Mesothelial cell of epicardium (in vitro differentiated cells): ENCODE measurements at regions not wholly inside any gene's neighbourhood (a gene's known extent, or its start where the extent isn't known, plus 50 kb on each side); places are given as distances from the start of the nearest gene placed in this dataset.

Experiments used
- DNase-seq, 2 experiments: peaks; one replicate each; pipeline ENCODE4 v3.0.0; 2021; ENCODE audit warnings: low spot score in 2 of 2; ENCODE audit not compliant: unreplicated experiment in 2 of 2
- H3K27ac Mint-ChIP-seq: 2 replicates; pipeline ENCODE4 v1.8.0; 2021; ENCODE audit warnings: mixed read lengths
- H3K27me3 Mint-ChIP-seq: 2 replicates; pipeline ENCODE4 v1.8.0; 2021; ENCODE audit warnings: low read depth, mixed read lengths
- H3K36me3 Mint-ChIP-seq: 2 replicates; pipeline ENCODE4 v1.8.0; 2021; ENCODE audit warnings: mixed read lengths
- H3K4me1 Mint-ChIP-seq: 2 replicates; pipeline ENCODE4 v1.8.0; 2021; ENCODE audit warnings: mixed read lengths
- H3K4me3 Mint-ChIP-seq: 2 replicates; pipeline ENCODE4 v1.8.0; 2021; ENCODE audit warnings: mild to moderate bottlenecking, moderate library complexity, mixed read lengths
- H3K9me3 Mint-ChIP-seq: 2 replicates; pipeline ENCODE4 v1.8.0; 2021; ENCODE audit warnings: mixed read lengths
- TF ChIP-seq, protein P1 (sequence below): fragments of 200-600 bp; sonication (generic); IDR thresholded peaks from one replicate; pipeline ENCODE4 v1.5.0; 2021; ENCODE audit warnings: antibody characterized with exemption; ENCODE audit not compliant: unreplicated experiment

- Mint-ChIP-seq H3K27ac (no peak overlapping the region), H3K36me3 (no peaks in the 10 kb centered on the region), H3K9me3 (peaks cover 16% of the 10 kb centered on the region), H3K27me3 (no peaks in the 10 kb centered on the region), H3K4me1 (peaks cover 24% of the 10 kb centered on the region), H3K4me3 (no peak overlapping the region)
- TF ChIP-seq, protein P1, sequence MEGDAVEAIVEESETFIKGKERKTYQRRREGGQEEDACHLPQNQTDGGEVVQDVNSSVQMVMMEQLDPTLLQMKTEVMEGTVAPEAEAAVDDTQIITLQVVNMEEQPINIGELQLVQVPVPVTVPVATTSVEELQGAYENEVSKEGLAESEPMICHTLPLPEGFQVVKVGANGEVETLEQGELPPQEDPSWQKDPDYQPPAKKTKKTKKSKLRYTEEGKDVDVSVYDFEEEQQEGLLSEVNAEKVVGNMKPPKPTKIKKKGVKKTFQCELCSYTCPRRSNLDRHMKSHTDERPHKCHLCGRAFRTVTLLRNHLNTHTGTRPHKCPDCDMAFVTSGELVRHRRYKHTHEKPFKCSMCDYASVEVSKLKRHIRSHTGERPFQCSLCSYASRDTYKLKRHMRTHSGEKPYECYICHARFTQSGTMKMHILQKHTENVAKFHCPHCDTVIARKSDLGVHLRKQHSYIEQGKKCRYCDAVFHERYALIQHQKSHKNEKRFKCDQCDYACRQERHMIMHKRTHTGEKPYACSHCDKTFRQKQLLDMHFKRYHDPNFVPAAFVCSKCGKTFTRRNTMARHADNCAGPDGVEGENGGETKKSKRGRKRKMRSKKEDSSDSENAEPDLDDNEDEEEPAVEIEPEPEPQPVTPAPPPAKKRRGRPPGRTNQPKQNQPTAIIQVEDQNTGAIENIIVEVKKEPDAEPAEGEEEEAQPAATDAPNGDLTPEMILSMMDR = no peak
- DNase-seq = no peak
Observed at GRCh38 chr4:108556588-108557200, 63.7 kb upstream of the RPL34 start.

DNA sequence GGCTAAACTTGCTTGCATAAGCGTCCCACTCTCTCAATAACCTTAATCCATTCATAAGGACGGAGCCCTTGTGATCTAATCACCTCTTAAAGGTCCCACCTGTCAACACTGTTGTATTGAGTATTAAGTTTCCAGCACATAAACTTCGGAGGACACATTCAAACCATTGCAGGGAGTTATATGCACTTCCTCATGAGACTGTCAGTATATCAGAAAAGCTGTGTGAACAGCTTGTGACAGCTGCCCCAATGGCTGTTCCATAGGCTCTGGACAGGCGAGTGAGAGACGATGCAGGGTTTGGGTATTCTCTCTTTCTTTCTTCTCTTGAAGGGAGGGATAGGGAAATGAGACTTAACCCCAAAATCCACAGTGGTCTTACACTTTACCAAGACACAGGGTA is 64.2 kb upstream of the RPL34 start:
- TF ChIP-seq, protein P1 = no peak
- no peak for DNase-seq
- Mint-ChIP-seq H3K4me3 (no peak overlapping the region), H3K27ac (no peak overlapping the region), H3K27me3 (no peaks in the 10 kb centered on the region), H3K36me3 (no peaks in the 10 kb centered on the region), H3K9me3 (peaks cover 17% of the 10 kb centered on the region), H3K4me1 (peaks cover 21% of the 10 kb centered on the region)

GRCh38 chr4:108555701-108556100 is 64.7 kb upstream of the RPL34 start:
- Mint-ChIP-seq H3K4me1 (peaks cover 16% of the 10 kb centered on the region), H3K4me3 (no peak overlapping the region), H3K36me3 (no peaks in the 10 kb centered on the region), H3K27ac (no peak overlapping the region), H3K27me3 (no peaks in the 10 kb centered on the region), H3K9me3 (peaks cover 21% of the 10 kb centered on the region)
- no peak for DNase-seq
- TF ChIP-seq, protein P1 = no peak

DNA sequence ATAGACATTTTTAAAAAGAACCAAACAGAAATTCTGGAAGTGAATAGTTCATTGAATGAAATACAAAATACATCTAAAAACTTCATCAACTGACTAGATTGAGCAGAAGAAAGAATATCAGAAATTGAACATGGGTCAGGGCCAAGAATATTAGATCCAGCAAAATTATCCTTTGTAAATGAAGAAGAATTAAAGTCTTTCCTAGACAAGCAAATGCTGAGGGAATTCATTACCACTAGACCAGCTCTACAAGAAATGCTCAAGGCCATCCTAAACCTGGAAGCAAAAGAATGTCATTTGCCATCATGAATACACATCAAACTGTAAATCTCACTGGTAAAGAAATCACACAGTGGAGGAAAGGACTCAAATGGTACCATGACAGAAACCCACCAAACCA is 72.7 kb upstream of the RPL34 start:
- peaks cover 4% of the 10 kb centered on the region for H3K36me3 Mint-ChIP-seq
- H3K27me3 Mint-ChIP-seq = peaks cover 5% of the 10 kb centered on the region
- no peak for DNase-seq
- peaks cover 59% of the 10 kb centered on the region for H3K9me3 Mint-ChIP-seq
- no peak overlapping the region for H3K4me3 Mint-ChIP-seq
- TF ChIP-seq, protein P1 = no peak
- no peak overlapping the region for H3K27ac Mint-ChIP-seq
- H3K4me1 Mint-ChIP-seq = no peaks in the 10 kb centered on the region

DNA sequence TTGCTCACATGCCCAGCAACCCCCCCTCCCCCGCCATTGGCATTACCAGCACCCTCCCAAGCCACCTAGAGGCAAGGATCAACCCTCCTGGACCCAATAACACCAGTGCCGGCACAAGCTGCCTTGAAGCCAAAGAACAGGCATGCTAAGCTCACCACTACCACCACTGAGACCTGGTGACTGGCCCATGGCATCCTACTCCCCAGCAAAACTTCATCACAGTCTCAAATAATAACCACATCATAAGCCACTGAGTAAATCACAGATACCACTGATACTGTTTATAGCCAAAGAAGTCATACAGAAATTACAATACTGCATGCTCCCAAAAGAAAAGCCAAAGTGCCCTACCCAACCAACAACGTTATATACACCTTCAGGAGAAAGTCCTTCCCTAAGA is 73.6 kb upstream of the RPL34 start:
- Mint-ChIP-seq H3K4me3 (no peak overlapping the region), H3K9me3 (peaks cover 51% of the 10 kb centered on the region), H3K27me3 (peaks cover 12% of the 10 kb centered on the region), H3K36me3 (peaks cover 4% of the 10 kb centered on the region), H3K4me1 (no peaks in the 10 kb centered on the region), H3K27ac (no peak overlapping the region)
- no peak for DNase-seq
- TF ChIP-seq, protein P1 = no peak

DNA sequence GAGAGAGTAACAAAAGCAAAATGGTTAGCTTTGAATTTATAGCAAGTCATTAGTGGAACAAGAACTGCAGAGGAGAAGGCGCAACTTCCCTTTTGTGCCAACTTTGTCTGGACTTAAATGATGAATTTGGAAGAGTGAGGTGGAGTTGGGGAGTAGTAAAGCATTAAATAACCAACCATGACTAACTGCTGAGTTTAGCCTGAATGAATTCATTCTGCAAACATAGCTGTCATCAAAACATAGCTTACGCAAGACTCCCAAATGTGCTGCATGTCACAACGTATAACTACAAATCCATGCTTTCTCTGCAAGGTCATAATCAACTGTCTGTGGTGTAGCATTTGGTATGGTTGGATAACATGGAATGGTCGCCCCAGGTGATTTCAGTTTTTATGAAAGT is 75.9 kb upstream of the RPL34 start:
- no peak overlapping the region for H3K4me3 Mint-ChIP-seq
- no peak overlapping the region for H3K27ac Mint-ChIP-seq
- H3K27me3 Mint-ChIP-seq = peaks cover 13% of the 10 kb centered on the region
- H3K4me1 Mint-ChIP-seq = peaks cover 8% of the 10 kb centered on the region
- peaks cover 36% of the 10 kb centered on the region for H3K9me3 Mint-ChIP-seq
- TF ChIP-seq, protein P1 = no peak
- peaks cover 4% of the 10 kb centered on the region for H3K36me3 Mint-ChIP-seq
- DNase-seq = no peak
